GM12874 (cell line): ENCODE measurements at regions not wholly inside any gene's neighbourhood (a gene's known extent, or its start where the extent isn't known, plus 50 kb on each side); places are given as distances from the start of the nearest gene placed in this dataset.

ENCODE experiments used
- TF ChIP-seq, protein P1 (sequence below): IDR thresholded peaks from 2 replicates; pipeline ENCODE4 v1.5.1; 2011; ENCODE audit warnings: low read depth, mild to moderate bottlenecking, control low read depth, low read length, moderate library complexity; ENCODE audit not compliant: insufficient read depth

DNA sequence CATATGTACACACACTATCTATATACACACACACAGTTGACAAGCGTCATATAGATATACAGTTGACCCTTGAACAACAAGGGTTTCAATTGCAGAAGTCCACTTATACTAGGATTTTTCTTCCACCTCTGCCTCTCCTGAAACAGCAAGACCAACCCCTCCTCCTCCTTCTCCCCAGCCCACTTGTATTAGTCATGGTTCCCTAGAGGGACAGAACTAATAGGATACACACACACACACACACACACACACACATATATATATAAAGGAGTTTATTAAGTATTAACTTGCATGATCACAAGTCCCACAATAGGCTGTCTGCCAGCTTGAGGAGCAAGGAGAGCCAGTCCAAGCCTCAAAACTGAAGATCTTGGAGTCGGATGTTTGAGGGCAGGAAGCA lies 92.9 kb downstream of the DHCR7 start:
- TF ChIP-seq, protein P1, sequence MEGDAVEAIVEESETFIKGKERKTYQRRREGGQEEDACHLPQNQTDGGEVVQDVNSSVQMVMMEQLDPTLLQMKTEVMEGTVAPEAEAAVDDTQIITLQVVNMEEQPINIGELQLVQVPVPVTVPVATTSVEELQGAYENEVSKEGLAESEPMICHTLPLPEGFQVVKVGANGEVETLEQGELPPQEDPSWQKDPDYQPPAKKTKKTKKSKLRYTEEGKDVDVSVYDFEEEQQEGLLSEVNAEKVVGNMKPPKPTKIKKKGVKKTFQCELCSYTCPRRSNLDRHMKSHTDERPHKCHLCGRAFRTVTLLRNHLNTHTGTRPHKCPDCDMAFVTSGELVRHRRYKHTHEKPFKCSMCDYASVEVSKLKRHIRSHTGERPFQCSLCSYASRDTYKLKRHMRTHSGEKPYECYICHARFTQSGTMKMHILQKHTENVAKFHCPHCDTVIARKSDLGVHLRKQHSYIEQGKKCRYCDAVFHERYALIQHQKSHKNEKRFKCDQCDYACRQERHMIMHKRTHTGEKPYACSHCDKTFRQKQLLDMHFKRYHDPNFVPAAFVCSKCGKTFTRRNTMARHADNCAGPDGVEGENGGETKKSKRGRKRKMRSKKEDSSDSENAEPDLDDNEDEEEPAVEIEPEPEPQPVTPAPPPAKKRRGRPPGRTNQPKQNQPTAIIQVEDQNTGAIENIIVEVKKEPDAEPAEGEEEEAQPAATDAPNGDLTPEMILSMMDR, result no peak

DNA sequence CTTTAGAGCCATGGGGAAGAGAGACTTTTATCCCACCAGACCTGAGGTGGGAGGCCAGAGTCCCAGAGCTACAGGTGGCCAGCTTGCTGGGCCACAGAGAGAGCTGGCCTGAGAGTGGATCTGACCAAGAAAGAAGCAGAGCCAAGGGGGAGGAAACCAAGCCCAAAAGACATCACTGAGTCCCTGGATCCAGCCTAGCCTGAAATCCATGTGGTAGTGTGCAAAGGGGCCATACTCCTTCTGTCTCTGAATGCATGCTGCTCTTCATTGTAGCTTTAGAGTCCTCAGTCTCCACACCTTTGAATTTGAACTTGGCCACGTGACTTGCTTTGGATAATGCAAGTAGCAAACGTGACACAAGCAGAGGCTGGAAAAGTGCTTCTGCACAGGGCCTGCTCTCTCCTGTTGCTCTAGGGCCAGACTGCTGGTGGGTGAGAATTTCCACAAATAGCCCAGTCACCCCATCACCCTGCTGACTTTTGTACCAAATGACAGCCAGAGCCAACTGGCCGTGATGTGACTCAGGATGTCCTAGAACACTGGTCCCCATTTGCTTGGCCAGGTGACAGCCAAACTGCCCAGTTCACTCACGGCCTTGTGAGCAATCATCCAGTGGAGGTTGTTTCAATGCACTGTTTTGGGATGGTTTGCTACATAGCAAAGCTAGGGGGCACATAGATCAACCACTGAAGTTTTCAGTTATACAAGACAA lies 93.6 kb downstream of the DHCR7 start:
- TF ChIP-seq, protein P1, result no peak

DNA sequence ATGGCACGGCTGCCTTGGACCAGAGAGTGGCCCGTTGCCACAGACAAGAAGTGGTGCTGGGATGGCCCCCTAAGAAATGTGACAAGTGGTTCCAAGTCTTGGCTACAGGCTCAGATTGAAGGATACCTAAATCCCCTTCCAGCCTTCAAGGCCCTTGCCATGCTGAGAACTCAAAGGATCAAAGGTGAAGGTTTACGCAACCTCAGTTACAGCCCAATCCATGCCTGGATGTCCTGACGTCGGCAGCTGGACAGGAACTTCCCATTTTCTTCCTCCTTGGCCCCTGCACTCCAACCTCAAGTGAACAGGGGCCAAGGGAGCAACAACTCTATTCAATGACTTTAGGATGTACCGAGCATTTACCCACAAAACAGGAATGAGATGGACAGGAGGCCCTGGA lies 95.4 kb downstream of the DHCR7 start:
- TF ChIP-seq, protein P1, result no peak

DNA sequence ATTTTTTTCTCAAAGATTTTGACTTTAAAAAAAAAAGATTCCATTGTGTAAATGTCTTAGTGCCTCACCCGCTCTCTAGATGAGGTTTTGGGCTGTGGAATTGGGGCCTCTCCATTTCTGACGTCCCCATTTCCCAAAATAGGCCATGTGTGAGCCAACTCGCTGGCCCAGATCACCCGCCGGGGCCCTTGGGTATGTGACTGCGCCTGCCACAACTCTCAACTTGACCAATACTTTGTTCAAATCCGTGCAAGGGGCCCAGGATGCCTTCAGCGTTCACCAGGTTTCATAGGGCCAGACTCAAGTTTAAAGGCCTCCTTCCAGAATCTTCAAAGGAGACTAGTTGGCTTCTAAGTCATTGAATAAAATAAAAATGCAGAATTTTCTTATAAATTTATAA lies 96.0 kb downstream of the DHCR7 start:
- TF ChIP-seq, protein P1, result no peak

DNA sequence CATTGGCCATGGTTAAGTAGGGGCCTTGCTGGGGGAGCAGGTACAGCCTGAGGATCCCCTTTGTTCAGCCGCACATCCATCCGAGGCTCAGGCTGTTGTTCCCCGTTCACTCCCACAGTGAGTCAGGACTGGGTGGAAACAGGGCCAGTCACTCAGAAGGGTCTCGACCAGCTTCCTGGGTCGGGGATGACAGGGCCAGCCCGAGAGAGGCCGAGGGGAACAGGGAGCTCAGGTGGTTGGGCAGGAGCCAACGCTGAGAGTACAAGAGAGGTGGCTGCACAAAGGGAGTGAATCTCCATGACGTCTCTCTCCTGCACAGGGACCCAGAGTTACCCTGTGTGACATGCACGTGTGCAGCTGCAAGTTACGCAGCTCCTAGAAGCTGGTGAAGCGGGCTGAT lies 97.2 kb upstream of the SHANK2 start:
- TF ChIP-seq, protein P1, result no peak

DNA sequence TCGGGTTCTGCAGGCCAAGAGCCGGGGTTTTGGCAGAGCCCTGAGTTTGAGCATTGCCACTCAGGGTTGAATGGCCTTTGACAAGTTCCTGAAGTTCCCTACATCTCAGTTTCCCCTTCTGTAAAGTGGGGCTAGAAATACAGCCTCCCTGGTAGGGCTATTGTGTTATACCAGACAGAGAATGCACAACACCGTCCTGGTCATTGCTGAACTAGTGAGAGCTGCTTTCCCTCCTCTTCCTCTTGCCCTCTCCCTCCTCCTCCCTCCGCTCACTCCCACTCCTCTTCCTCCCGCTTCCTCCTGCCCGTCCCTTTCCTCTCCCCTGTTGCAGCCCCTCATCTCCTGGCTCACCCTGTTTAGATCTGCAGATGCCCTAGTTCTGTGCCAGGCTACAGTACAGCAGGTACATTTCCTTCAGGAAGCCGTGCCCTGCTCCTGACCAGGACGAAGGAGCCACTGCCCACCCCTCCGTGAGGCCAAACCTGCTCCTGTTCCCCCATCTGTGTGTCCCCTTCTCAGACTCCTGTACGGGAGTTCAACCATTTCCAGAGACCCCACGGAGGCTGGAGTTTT lies 91.5 kb upstream of the SHANK2 start:
- TF ChIP-seq, protein P1, result no peak

DNA sequence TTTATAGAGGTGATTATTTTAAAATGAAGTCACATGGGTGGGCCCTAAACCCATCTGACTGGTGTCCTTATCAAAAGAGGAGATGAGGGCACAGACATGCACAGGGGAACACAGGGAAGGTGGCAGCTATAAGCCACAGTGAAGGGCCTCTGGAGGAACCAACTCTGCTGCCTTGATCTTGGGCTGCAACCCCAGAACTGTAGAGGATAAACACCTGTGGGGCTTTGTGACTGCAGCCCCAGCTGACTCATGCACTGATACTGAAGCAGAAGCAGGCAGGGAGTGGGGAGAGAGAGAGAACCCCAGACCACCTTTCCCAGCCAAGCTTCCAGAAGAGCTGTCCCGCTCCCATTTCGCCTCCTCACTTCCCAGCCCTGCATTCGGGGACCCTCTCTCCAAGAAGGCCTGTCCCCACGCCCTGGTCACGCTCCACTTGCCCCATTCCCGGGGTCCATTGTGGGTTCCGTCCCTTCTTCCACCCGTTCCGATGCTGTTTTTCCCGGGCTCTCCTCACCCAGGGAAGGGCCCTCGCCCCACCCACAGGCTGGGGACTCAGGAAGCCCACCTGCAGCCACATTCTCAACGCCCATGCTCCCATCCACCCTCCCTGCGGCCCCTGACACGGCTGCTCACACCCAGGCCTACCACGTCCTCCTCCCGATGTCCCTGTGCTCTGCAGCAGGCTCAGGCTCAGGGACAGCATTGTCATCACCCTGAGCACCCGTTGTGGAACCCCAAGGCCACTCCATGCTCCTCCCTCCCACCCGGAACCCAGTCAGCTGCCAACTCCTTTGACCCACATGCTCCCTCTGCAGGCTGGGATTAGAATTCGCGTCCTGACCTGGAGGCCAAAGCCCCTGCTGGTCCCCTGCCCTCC lies 90.8 kb upstream of the SHANK2 start:
- TF ChIP-seq, protein P1, result peak; percentile 65
